ENCODE measurements at regions not wholly inside any gene's neighbourhood (a gene's known extent, or its start where the extent isn't known, plus 50 kb on each side); places are given as distances from the start of the nearest gene placed in this dataset.

- Histone ChIP-seq H3K79me2 (ENCODE audit: control insufficient read depth, insufficient read depth, low read length, unreplicated experiment) (no peaks in the 10 kb centered on the region), H3K4me1 (ENCODE audit: control insufficient read depth, insufficient read depth, low read length, unreplicated experiment) (peaks cover 10% of the 10 kb centered on the region), H3K27ac (ENCODE audit: low read depth, low read length) (no peak overlapping the region), H3K4me3 (ENCODE audit: low read depth, low read length) (no peak overlapping the region), H2AFZ (ENCODE audit: low read length, unreplicated experiment) (no peak overlapping the region), H3K36me3 (ENCODE audit: insufficient read depth, low read length) (no peaks in the 10 kb centered on the region), H3K27me3 (ENCODE audit: insufficient read depth, low read length) (no peaks in the 10 kb centered on the region)
Observed at GRCh38 chr12:60072911-60073310, 477.1 kb downstream of the SLC16A7 start.

DNA sequence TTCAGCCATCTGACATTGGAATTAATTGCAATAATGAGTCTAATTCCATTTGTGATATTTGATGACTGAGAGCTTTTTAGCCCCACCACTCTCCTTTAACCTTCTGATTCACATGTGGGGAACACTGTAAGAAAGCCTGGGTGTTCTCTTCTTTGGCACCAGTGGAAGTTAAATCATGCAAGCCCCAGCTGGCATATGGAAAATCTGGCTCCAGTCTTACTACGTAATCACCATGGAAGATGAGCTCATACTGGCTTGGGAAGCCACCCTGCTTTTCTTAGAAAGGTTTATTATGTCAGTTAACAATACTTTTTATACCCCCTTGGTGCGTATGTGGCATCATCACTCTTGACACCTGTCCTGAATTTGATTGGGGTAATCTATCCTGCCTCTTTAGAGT, 479.3 kb downstream of the SLC16A7 start:
- no peaks in the 10 kb centered on the region for H3K27me3 ChIP-seq (ENCODE audit: insufficient read depth, low read length)
- no peaks in the 10 kb centered on the region for H3K79me2 ChIP-seq (ENCODE audit: control insufficient read depth, insufficient read depth, low read length, unreplicated experiment)
- no peak overlapping the region for H2AFZ ChIP-seq (ENCODE audit: low read length, unreplicated experiment)
- H3K4me1 ChIP-seq (ENCODE audit: control insufficient read depth, insufficient read depth, low read length, unreplicated experiment), result peaks cover 10% of the 10 kb centered on the region
- H3K4me3 ChIP-seq (ENCODE audit: low read depth, low read length), result no peak overlapping the region
- no peak overlapping the region for H3K27ac ChIP-seq (ENCODE audit: low read depth, low read length)
- H3K36me3 ChIP-seq (ENCODE audit: insufficient read depth, low read length), result no peaks in the 10 kb centered on the region

DNA sequence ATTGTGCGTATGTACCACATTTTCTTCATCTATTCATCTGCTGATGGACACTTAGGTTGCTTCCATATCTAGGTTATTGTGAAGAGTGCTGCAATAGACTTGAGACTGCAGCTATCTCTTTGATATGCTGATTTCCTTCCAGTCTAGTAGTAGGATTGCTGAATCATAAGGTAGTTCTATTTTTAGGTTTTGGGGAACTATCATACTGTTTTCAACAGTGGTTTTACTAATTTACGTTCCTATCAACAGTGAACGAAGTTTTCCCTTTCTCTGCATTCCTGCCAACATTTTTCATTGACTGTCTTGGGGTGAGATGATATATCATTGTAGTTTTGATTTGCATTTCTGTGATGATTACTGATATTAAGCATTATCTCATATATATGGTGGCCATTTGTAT, 482.2 kb downstream of the SLC16A7 start:
- no peak overlapping the region for H2AFZ ChIP-seq (ENCODE audit: low read length, unreplicated experiment)

GRCh38 chr12:60093428-60093827, 497.6 kb downstream of the SLC16A7 start:
- no peak overlapping the region for H3K27ac ChIP-seq (ENCODE audit: low read depth, low read length)

More for the DNA sequence above, 482.2 kb downstream of the SLC16A7 start:
- Histone ChIP-seq H3K4me1 (ENCODE audit: control insufficient read depth, insufficient read depth, low read length, unreplicated experiment) (peaks cover 3% of the 10 kb centered on the region), H3K36me3 (ENCODE audit: insufficient read depth, low read length) (no peaks in the 10 kb centered on the region), H3K79me2 (ENCODE audit: control insufficient read depth, insufficient read depth, low read length, unreplicated experiment) (no peaks in the 10 kb centered on the region), H3K27me3 (ENCODE audit: insufficient read depth, low read length) (no peaks in the 10 kb centered on the region), H3K4me3 (ENCODE audit: low read depth, low read length) (no peak overlapping the region), H3K27ac (ENCODE audit: low read depth, low read length) (no peak overlapping the region)

GRCh38 chr12:60094436-60094835, 498.6 kb downstream of the SLC16A7 start:
- Histone ChIP-seq H3K79me2 (ENCODE audit: control insufficient read depth, insufficient read depth, low read length, unreplicated experiment) (no peaks in the 10 kb centered on the region), H2AFZ (ENCODE audit: low read length, unreplicated experiment) (no peak overlapping the region), H3K4me1 (ENCODE audit: control insufficient read depth, insufficient read depth, low read length, unreplicated experiment) (peaks cover 6% of the 10 kb centered on the region), H3K27ac (ENCODE audit: low read depth, low read length) (no peak overlapping the region), H3K4me3 (ENCODE audit: low read depth, low read length) (no peak overlapping the region), H3K36me3 (ENCODE audit: insufficient read depth, low read length) (0 out of 2 replicates have a peak, but pooled peaks cover 4% of the 10 kb centered on the region), H3K27me3 (ENCODE audit: insufficient read depth, low read length) (no peaks in the 10 kb centered on the region)

More at GRCh38 chr12:60093428-60093827, 497.6 kb downstream of the SLC16A7 start:
- H3K36me3 ChIP-seq (ENCODE audit: insufficient read depth, low read length), result no peaks in the 10 kb centered on the region
- no peaks in the 10 kb centered on the region for H3K79me2 ChIP-seq (ENCODE audit: control insufficient read depth, insufficient read depth, low read length, unreplicated experiment)
- H3K4me1 ChIP-seq (ENCODE audit: control insufficient read depth, insufficient read depth, low read length, unreplicated experiment), result peaks cover 6% of the 10 kb centered on the region
- no peak overlapping the region for H2AFZ ChIP-seq (ENCODE audit: low read length, unreplicated experiment)
- H3K4me3 ChIP-seq (ENCODE audit: low read depth, low read length), result no peak overlapping the region
- H3K27me3 ChIP-seq (ENCODE audit: insufficient read depth, low read length), result no peaks in the 10 kb centered on the region

- Histone ChIP-seq H3K36me3 (ENCODE audit: insufficient read depth, low read length) (0 out of 2 replicates have a peak, but pooled peaks cover 4% of the 10 kb centered on the region), H3K4me3 (ENCODE audit: low read depth, low read length) (no peak overlapping the region), H3K27ac (ENCODE audit: low read depth, low read length) (no peak overlapping the region), H3K27me3 (ENCODE audit: insufficient read depth, low read length) (no peaks in the 10 kb centered on the region), H2AFZ (ENCODE audit: low read length, unreplicated experiment) (no peak overlapping the region), H3K4me1 (ENCODE audit: control insufficient read depth, insufficient read depth, low read length, unreplicated experiment) (peaks cover 15% of the 10 kb centered on the region), H3K79me2 (ENCODE audit: control insufficient read depth, insufficient read depth, low read length, unreplicated experiment) (no peaks in the 10 kb centered on the region)
Observed at GRCh38 chr12:60096727-60097126, 500.9 kb downstream of the SLC16A7 start.

DNA sequence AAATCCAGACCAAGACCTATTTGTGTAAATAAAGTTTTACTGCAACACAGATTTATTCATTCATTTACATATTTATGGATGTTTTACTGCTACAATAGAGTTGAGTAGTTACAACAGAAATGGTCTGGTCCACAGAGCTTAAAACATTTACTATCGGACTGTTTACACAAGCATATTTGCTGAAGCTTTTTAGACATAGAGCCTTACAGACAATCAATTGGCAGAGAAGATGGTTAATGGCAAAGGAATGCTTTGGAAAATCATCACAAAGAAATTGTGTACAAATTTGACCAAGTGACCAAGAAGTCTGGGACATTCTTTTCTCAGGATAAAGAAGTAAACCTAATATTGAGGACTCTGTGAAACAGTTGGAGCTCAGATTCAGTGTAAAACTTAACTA, 504.3 kb downstream of the SLC16A7 start:
- Histone ChIP-seq H3K79me2 (ENCODE audit: control insufficient read depth, insufficient read depth, low read length, unreplicated experiment) (no peaks in the 10 kb centered on the region), H3K4me1 (ENCODE audit: control insufficient read depth, insufficient read depth, low read length, unreplicated experiment) (peaks cover 13% of the 10 kb centered on the region), H3K36me3 (ENCODE audit: insufficient read depth, low read length) (0 out of 2 replicates have a peak, but pooled peaks cover 4% of the 10 kb centered on the region), H3K4me3 (ENCODE audit: low read depth, low read length) (no peak overlapping the region), H3K27me3 (ENCODE audit: insufficient read depth, low read length) (no peaks in the 10 kb centered on the region), H2AFZ (ENCODE audit: low read length, unreplicated experiment) (no peak overlapping the region), H3K27ac (ENCODE audit: low read depth, low read length) (no peak overlapping the region)

- no peak overlapping the region for H3K4me3 ChIP-seq (ENCODE audit: low read depth, low read length)
- H3K36me3 ChIP-seq (ENCODE audit: insufficient read depth, low read length), result 0 out of 2 replicates have a peak, but pooled peaks cover 4% of the 10 kb centered on the region
- H3K27me3 ChIP-seq (ENCODE audit: insufficient read depth, low read length), result no peaks in the 10 kb centered on the region
- no peak overlapping the region for H2AFZ ChIP-seq (ENCODE audit: low read length, unreplicated experiment)
- H3K79me2 ChIP-seq (ENCODE audit: control insufficient read depth, insufficient read depth, low read length, unreplicated experiment), result no peaks in the 10 kb centered on the region
- H3K27ac ChIP-seq (ENCODE audit: low read depth, low read length), result no peak overlapping the region; the same call in 1 of the 2 replicates
- peaks cover 13% of the 10 kb centered on the region for H3K4me1 ChIP-seq (ENCODE audit: control insufficient read depth, insufficient read depth, low read length, unreplicated experiment)
Observed at GRCh38 chr12:60100852-60101251, 505.0 kb downstream of the SLC16A7 start.

- Histone ChIP-seq H2AFZ (ENCODE audit: low read length, unreplicated experiment) (peak overlapping the region; percentile 44), H3K4me1 (ENCODE audit: control insufficient read depth, insufficient read depth, low read length, unreplicated experiment) (peaks cover 13% of the 10 kb centered on the region), H3K79me2 (ENCODE audit: control insufficient read depth, insufficient read depth, low read length, unreplicated experiment) (no peaks in the 10 kb centered on the region), H3K27me3 (ENCODE audit: insufficient read depth, low read length) (no peaks in the 10 kb centered on the region), H3K27ac (ENCODE audit: low read depth, low read length) (0 out of 2 replicates have a peak overlapping the region, but pooled peaks have one; percentile 2), H3K36me3 (ENCODE audit: insufficient read depth, low read length) (0 out of 2 replicates have a peak, but pooled peaks cover 4% of the 10 kb centered on the region), H3K4me3 (ENCODE audit: low read depth, low read length) (no peak overlapping the region)
Observed at GRCh38 chr12:60101715-60102114, 505.9 kb downstream of the SLC16A7 start.

- H3K4me3 ChIP-seq (ENCODE audit: low read depth, low read length), result peak overlapping the region; percentile 58; the same call in 1 of the 2 replicates
- no peaks in the 10 kb centered on the region for H3K79me2 ChIP-seq (ENCODE audit: control insufficient read depth, insufficient read depth, low read length, unreplicated experiment)
- no peaks in the 10 kb centered on the region for H3K27me3 ChIP-seq (ENCODE audit: insufficient read depth, low read length)
- H3K36me3 ChIP-seq (ENCODE audit: insufficient read depth, low read length), result no peaks in the 10 kb centered on the region
- H3K4me1 ChIP-seq (ENCODE audit: control insufficient read depth, insufficient read depth, low read length, unreplicated experiment), result peaks cover 7% of the 10 kb centered on the region
- H2AFZ ChIP-seq (ENCODE audit: low read length, unreplicated experiment), result no peak overlapping the region
- no peak overlapping the region for H3K27ac ChIP-seq (ENCODE audit: low read depth, low read length)
Observed at GRCh38 chr12:60106214-60106613, 510.4 kb downstream of the SLC16A7 start.

GRCh38 chr12:60107992-60108391, 512.2 kb downstream of the SLC16A7 start:
- Histone ChIP-seq H3K79me2 (ENCODE audit: control insufficient read depth, insufficient read depth, low read length, unreplicated experiment) (no peaks in the 10 kb centered on the region), H3K27ac (ENCODE audit: low read depth, low read length) (no peak overlapping the region), H3K4me3 (ENCODE audit: low read depth, low read length) (no peak overlapping the region), H2AFZ (ENCODE audit: low read length, unreplicated experiment) (no peak overlapping the region), H3K36me3 (ENCODE audit: insufficient read depth, low read length) (no peaks in the 10 kb centered on the region), H3K27me3 (ENCODE audit: insufficient read depth, low read length) (no peaks in the 10 kb centered on the region), H3K4me1 (ENCODE audit: control insufficient read depth, insufficient read depth, low read length, unreplicated experiment) (no peaks in the 10 kb centered on the region)
